ENCODE measurements at regions not wholly inside any gene's neighbourhood (a gene's known extent, or its start where the extent isn't known, plus 50 kb on each side); places are given as distances from the start of the nearest gene placed in this dataset.

DNA sequence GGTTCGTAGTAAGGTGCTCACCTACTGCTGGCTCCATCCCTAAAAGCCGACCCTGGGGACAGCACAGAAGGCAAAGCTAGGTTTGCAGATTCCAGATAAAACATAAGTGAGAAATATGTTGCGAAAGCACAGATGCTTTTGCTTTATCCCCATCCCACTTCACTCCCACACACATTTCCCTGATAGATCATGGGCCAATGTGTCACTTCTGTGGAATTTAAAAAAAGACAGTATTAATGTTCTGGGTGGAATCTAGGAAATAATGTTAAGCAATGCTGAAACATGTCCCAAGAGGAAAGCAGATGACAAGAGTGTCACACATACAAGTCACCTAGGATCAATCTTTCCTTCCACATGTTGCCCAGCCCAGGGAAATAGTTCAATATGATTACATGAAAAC is 661.0 kb upstream of the MIR17HG start (continued):
- no peak for TF ChIP-seq ZNF532 (CRISPR knock-in tag; IDR thresholded peaks at IDR 0.05; ENCODE audit: borderline replicate concordance)

GRCh38 chr13:90689111-90689510 is 658.4 kb upstream of the MIR17HG start:
- TF ChIP-seq TP53 (CRISPR knock-in tag; IDR thresholded peaks at IDR 0.05) (no peak), ZNF232 (CRISPR knock-in tag; IDR thresholded peaks at IDR 0.05) (no peak), ZNF671 (CRISPR knock-in tag; IDR thresholded peaks at IDR 0.05) (no peak), NR2C2 (CRISPR knock-in tag; IDR thresholded peaks at IDR 0.05) (no peak), HMGA2 (CRISPR knock-in tag; IDR thresholded peaks at IDR 0.05) (no peak), CBFB (CRISPR knock-in tag; IDR thresholded peaks at IDR 0.05; ENCODE audit: low read depth) (no peak), TEAD1 (CRISPR knock-in tag; IDR thresholded peaks at IDR 0.05) (no peak), AR (CRISPR knock-in tag; IDR thresholded peaks at IDR 0.05) (no peak), CTCF (IDR thresholded peaks at IDR 0.05) (no peak), MXD4 (CRISPR knock-in tag; IDR thresholded peaks at IDR 0.05; ENCODE audit: borderline replicate concordance) (no peak)
- TF ChIP-seq, protein P1, sequence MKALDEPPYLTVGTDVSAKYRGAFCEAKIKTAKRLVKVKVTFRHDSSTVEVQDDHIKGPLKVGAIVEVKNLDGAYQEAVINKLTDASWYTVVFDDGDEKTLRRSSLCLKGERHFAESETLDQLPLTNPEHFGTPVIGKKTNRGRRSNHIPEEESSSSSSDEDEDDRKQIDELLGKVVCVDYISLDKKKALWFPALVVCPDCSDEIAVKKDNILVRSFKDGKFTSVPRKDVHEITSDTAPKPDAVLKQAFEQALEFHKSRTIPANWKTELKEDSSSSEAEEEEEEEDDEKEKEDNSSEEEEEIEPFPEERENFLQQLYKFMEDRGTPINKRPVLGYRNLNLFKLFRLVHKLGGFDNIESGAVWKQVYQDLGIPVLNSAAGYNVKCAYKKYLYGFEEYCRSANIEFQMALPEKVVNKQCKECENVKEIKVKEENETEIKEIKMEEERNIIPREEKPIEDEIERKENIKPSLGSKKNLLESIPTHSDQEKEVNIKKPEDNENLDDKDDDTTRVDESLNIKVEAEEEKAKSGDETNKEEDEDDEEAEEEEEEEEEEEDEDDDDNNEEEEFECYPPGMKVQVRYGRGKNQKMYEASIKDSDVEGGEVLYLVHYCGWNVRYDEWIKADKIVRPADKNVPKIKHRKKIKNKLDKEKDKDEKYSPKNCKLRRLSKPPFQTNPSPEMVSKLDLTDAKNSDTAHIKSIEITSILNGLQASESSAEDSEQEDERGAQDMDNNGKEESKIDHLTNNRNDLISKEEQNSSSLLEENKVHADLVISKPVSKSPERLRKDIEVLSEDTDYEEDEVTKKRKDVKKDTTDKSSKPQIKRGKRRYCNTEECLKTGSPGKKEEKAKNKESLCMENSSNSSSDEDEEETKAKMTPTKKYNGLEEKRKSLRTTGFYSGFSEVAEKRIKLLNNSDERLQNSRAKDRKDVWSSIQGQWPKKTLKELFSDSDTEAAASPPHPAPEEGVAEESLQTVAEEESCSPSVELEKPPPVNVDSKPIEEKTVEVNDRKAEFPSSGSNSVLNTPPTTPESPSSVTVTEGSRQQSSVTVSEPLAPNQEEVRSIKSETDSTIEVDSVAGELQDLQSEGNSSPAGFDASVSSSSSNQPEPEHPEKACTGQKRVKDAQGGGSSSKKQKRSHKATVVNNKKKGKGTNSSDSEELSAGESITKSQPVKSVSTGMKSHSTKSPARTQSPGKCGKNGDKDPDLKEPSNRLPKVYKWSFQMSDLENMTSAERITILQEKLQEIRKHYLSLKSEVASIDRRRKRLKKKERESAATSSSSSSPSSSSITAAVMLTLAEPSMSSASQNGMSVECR (CRISPR knock-in tag; IDR thresholded peaks at IDR 0.05; ENCODE audit: borderline replicate concordance): no peak
- TF ChIP-seq, protein P2, sequence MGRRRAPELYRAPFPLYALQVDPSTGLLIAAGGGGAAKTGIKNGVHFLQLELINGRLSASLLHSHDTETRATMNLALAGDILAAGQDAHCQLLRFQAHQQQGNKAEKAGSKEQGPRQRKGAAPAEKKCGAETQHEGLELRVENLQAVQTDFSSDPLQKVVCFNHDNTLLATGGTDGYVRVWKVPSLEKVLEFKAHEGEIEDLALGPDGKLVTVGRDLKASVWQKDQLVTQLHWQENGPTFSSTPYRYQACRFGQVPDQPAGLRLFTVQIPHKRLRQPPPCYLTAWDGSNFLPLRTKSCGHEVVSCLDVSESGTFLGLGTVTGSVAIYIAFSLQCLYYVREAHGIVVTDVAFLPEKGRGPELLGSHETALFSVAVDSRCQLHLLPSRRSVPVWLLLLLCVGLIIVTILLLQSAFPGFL (CRISPR knock-in tag; IDR thresholded peaks at IDR 0.05; ENCODE audit: borderline replicate concordance): no peak
- TF ChIP-seq, protein P3, sequence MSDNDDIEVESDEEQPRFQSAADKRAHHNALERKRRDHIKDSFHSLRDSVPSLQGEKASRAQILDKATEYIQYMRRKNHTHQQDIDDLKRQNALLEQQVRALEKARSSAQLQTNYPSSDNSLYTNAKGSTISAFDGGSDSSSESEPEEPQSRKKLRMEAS (CRISPR knock-in tag; IDR thresholded peaks at IDR 0.05): no peak
- TF ChIP-seq, protein P4, sequence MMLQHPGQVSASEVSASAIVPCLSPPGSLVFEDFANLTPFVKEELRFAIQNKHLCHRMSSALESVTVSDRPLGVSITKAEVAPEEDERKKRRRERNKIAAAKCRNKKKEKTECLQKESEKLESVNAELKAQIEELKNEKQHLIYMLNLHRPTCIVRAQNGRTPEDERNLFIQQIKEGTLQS (CRISPR knock-in tag; conservative IDR thresholded peaks at IDR 0.05): no peak
- TF ChIP-seq, protein P5, sequence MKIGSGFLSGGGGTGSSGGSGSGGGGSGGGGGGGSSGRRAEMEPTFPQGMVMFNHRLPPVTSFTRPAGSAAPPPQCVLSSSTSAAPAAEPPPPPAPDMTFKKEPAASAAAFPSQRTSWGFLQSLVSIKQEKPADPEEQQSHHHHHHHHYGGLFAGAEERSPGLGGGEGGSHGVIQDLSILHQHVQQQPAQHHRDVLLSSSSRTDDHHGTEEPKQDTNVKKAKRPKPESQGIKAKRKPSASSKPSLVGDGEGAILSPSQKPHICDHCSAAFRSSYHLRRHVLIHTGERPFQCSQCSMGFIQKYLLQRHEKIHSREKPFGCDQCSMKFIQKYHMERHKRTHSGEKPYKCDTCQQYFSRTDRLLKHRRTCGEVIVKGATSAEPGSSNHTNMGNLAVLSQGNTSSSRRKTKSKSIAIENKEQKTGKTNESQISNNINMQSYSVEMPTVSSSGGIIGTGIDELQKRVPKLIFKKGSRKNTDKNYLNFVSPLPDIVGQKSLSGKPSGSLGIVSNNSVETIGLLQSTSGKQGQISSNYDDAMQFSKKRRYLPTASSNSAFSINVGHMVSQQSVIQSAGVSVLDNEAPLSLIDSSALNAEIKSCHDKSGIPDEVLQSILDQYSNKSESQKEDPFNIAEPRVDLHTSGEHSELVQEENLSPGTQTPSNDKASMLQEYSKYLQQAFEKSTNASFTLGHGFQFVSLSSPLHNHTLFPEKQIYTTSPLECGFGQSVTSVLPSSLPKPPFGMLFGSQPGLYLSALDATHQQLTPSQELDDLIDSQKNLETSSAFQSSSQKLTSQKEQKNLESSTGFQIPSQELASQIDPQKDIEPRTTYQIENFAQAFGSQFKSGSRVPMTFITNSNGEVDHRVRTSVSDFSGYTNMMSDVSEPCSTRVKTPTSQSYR (CRISPR knock-in tag; IDR thresholded peaks at IDR 0.05): no peak
- Mint-ChIP-seq H3K9me3 (no peaks in the 10 kb centered on the region), H3K36me3 (no peaks in the 10 kb centered on the region), H3K27ac (no peak overlapping the region), H3K4me3 (no peak overlapping the region), H3K4me1 (no peaks in the 10 kb centered on the region), H3K27me3 (ENCODE audit: low read depth) (no peaks in the 10 kb centered on the region)
- CTCF ChIA-PET: no interaction called here
- POLR2A ChIA-PET: no interaction called here
- ATAC-seq (no peak), DNase-seq (ENCODE audit: low spot score) (no peak)
